WERI-Rb-1 (cell line): ENCODE measurements at regions not wholly inside any gene's neighbourhood (a gene's known extent, or its start where the extent isn't known, plus 50 kb on each side); places are given as distances from the start of the nearest gene placed in this dataset.

Source experiments
- DNase-seq: peaks from one replicate; pipeline ENCODE4 v3.0.0-alpha.2; 2020
- H3K27ac ChIP-seq: fragments of 250-450 bp; sonication (Bioruptor Pico); 2 replicates; pipeline ENCODE4 v1.5.1; 2020; ENCODE audit warnings: mild to moderate bottlenecking, moderate library complexity
- H3K27me3 ChIP-seq: fragments of 250-450 bp; sonication (Bioruptor Pico); 2 replicates; pipeline ENCODE4 v1.5.1; 2021; ENCODE audit warnings: mild to moderate bottlenecking, low read depth, moderate library complexity; ENCODE audit not compliant: insufficient read depth, severe bottlenecking
- H3K36me3 ChIP-seq: fragments of 250-450 bp; sonication (Bioruptor Pico); 2 replicates; pipeline ENCODE4 v1.5.1; 2020; ENCODE audit warnings: mild to moderate bottlenecking, moderate library complexity
- H3K4me3 ChIP-seq: 2 replicates; pipeline ENCODE4 v1.5.1; 2011; ENCODE audit warnings: low read depth, mild to moderate bottlenecking, control low read depth, low read length
- H3K9me3 ChIP-seq: fragments of 250-450 bp; sonication (Bioruptor Pico); 2 replicates; pipeline ENCODE4 v1.5.1; 2021; ENCODE audit warnings: mild to moderate bottlenecking, moderate library complexity; ENCODE audit not compliant: severe bottlenecking
- CTCF ChIP-seq: IDR thresholded peaks from 2 replicates; pipeline ENCODE4 v1.5.1; 2011; ENCODE audit warnings: low read depth, mild to moderate bottlenecking, control low read depth, inconsistent platforms, low read length

DNA sequence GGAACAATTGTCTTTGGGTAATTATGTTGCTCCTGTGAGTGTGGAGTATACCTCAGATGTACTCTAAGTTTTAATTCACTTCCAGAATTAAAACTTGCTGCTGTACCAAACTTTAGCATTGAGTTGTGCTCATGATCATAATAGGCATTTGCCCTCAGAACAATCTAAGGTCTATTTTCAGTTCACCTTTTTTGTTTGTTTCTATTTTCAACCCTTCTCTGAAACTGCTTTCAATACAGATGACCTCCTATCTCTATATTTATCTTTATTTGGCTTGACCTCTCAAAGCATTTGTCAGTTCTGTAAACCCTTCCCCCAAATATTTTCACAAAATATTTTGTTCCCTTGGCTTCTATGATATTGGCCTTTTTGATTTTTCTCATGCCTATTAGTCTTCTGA lies 873.0 kb downstream of the OLFM4 start:
- Histone ChIP-seq H3K27me3 (no peaks in the 10 kb centered on the region), H3K27ac (no peak overlapping the region), H3K4me3 (no peak overlapping the region), H3K36me3 (no peaks in the 10 kb centered on the region), H3K9me3 (no peaks in the 10 kb centered on the region)
- no peak for DNase-seq
- TF ChIP-seq CTCF, result no peak

GRCh38 chr13:53907891-53908290 lies 879.3 kb downstream of the OLFM4 start:
- TF ChIP-seq CTCF, result no peak
- no peak for DNase-seq
- Histone ChIP-seq H3K36me3 (no peaks in the 10 kb centered on the region), H3K27me3 (no peaks in the 10 kb centered on the region), H3K27ac (no peak overlapping the region), H3K9me3 (no peaks in the 10 kb centered on the region), H3K4me3 (no peak overlapping the region)

DNA sequence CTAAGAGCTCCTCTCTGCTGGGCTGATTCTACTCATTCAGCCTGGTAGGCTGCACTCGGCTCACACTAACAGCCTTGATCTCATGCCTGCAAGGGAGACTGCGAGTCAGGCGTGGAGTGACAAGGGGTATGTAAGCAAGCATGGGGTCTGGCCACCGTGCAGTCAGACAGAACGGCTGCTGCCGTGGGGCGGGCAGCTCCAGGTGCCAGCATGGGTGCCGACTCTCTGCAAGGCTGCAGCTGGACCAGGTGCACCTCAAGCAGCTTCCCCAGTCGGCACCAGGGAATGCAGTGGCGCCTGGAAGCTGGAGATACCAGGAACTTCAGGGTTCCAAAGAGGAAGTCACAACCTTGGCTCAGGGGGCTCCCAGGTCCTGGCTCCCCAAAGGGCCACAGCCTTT lies 892.3 kb downstream of the OLFM4 start:
- no peaks in the 10 kb centered on the region for H3K36me3 ChIP-seq
- H3K27ac ChIP-seq, result no peak overlapping the region
- DNase-seq, result no peak
- H3K4me3 ChIP-seq, result no peak overlapping the region
- no peak for TF ChIP-seq CTCF
- H3K27me3 ChIP-seq, result no peaks in the 10 kb centered on the region
- no peaks in the 10 kb centered on the region for H3K9me3 ChIP-seq

GRCh38 chr13:53921473-53921872 lies 892.9 kb downstream of the OLFM4 start:
- TF ChIP-seq CTCF, result no peak
- Histone ChIP-seq H3K4me3 (no peak overlapping the region), H3K27ac (no peak overlapping the region), H3K27me3 (no peaks in the 10 kb centered on the region), H3K9me3 (no peaks in the 10 kb centered on the region), H3K36me3 (no peaks in the 10 kb centered on the region)
- no peak for DNase-seq

GRCh38 chr13:53941588-53942190 lies 913.1 kb downstream of the OLFM4 start:
- TF ChIP-seq CTCF, result no peak
- no peaks in the 10 kb centered on the region for H3K27me3 ChIP-seq
- no peak overlapping the region for H3K4me3 ChIP-seq
- H3K27ac ChIP-seq, result no peak overlapping the region
- H3K9me3 ChIP-seq, result no peaks in the 10 kb centered on the region
- DNase-seq, result no peak
- H3K36me3 ChIP-seq, result no peaks in the 10 kb centered on the region

- no peak for DNase-seq
- no peaks in the 10 kb centered on the region for H3K9me3 ChIP-seq
- no peaks in the 10 kb centered on the region for H3K27me3 ChIP-seq
- no peaks in the 10 kb centered on the region for H3K36me3 ChIP-seq
- no peak overlapping the region for H3K4me3 ChIP-seq
- no peak overlapping the region for H3K27ac ChIP-seq
- no peak for TF ChIP-seq CTCF
Observed at GRCh38 chr13:53946500-53946899, 917.9 kb downstream of the OLFM4 start.
